Liver (tissue), 8 donors: ENCODE measurements at regions not wholly inside any gene's neighbourhood (a gene's known extent, or its start where the extent isn't known, plus 50 kb on each side); places are given as distances from the start of the nearest gene placed in this dataset.

Source experiments
- DNase-seq: peaks from one replicate; pipeline ENCODE4 v3.0.0-alpha.2; 2017; ENCODE audit warnings: low spot score
- H3K27ac ChIP-seq, 2 donors: one replicate each; pipeline ENCODE4 v1.7.0; 2013; ENCODE audit warnings: inconsistent platforms in 2 of 2, low read length in 2 of 2, control low read depth in 1 of 2, low read depth in 1 of 2, mild to moderate bottlenecking in 1 of 2
- H3K27me3 ChIP-seq, 4 donors: one replicate each; pipeline versions ENCODE4 v1.6.1 to v1.7.0; 2013; ENCODE audit warnings: low read length in 3 of 4, inconsistent platforms in 1 of 4, mild to moderate bottlenecking in 1 of 4, moderate library complexity in 1 of 4; ENCODE audit not compliant: control insufficient read depth in 4 of 4, insufficient read depth in 4 of 4
- H3K36me3 ChIP-seq, 4 donors: one replicate each; pipeline versions ENCODE4 v1.6.1 to v1.7.0; 2013; ENCODE audit warnings: low read length in 3 of 4, mild to moderate bottlenecking in 3 of 4, low read depth in 1 of 4, moderate library complexity in 1 of 4; ENCODE audit not compliant: control insufficient read depth in 4 of 4, insufficient read depth in 3 of 4
- H3K4me1 ChIP-seq, 4 donors: one replicate each; pipeline versions ENCODE4 v1.6.1 to v1.7.0; 2013; ENCODE audit warnings: low read length in 3 of 4, mild to moderate bottlenecking in 3 of 4, moderate library complexity in 1 of 4; ENCODE audit not compliant: control insufficient read depth in 4 of 4, insufficient read depth in 4 of 4
- H3K4me3 ChIP-seq, 3 donors: one replicate each; pipeline versions ENCODE4 v1.6.1 to v1.7.0; 2013; ENCODE audit warnings: low read length in 3 of 3, control low read depth in 1 of 3, low read depth in 1 of 3, mild to moderate bottlenecking in 1 of 3
- H3K9ac ChIP-seq, 2 donors: one replicate each; pipeline ENCODE4 v1.7.0; 2013; ENCODE audit warnings: low read length in 2 of 2, mild to moderate bottlenecking in 2 of 2, moderate library complexity in 2 of 2, control low read depth in 1 of 2, low read depth in 1 of 2
- H3K9me3 ChIP-seq, 4 donors: one replicate each; pipeline versions ENCODE4 v1.6.1 to v1.7.0; 2013; ENCODE audit warnings: low read length in 3 of 4; ENCODE audit not compliant: control insufficient read depth in 4 of 4
- EGR1 ChIP-seq, 2 donors: IDR thresholded peaks; 2 replicates each; pipeline ENCODE4 v1.6.1; 2016 to 2018; ENCODE audit warnings: antibody characterized with exemption in 2 of 2, low read depth in 2 of 2
- FOXA1 ChIP-seq: IDR thresholded peaks from 2 replicates; pipeline ENCODE4 v1.6.1; 2016; ENCODE audit warnings: antibody characterized with exemption
- FOXA2 ChIP-seq: IDR thresholded peaks from 2 replicates; pipeline ENCODE4 v1.6.1; 2016; ENCODE audit warnings: antibody characterized with exemption
- GABPA ChIP-seq, 2 donors: IDR thresholded peaks in 1 of 2; conservative IDR thresholded peaks in 1 of 2; 2 replicates each; pipeline ENCODE4 v1.6.1; 2016; ENCODE audit warnings: antibody characterized with exemption in 2 of 2, mild to moderate bottlenecking in 1 of 2, moderate library complexity in 1 of 2
- HNF4A ChIP-seq, 2 donors: conservative IDR thresholded peaks; 2 replicates each; pipeline ENCODE4 v1.6.1; 2016; ENCODE audit warnings: antibody characterized with exemption in 2 of 2, mild to moderate bottlenecking in 2 of 2
- HNF4G ChIP-seq: IDR thresholded peaks from 2 replicates; pipeline ENCODE4 v1.6.1; 2016; ENCODE audit warnings: antibody characterized with exemption
- JUND ChIP-seq, 2 donors: IDR thresholded peaks; 2 replicates each; pipeline ENCODE4 v1.6.1; 2016; ENCODE audit warnings: antibody characterized with exemption in 2 of 2
- NR2F2 ChIP-seq: IDR thresholded peaks from 2 replicates; pipeline ENCODE4 v1.6.1; 2016; ENCODE audit warnings: antibody characterized with exemption
- RAD21 ChIP-seq, 2 donors: IDR thresholded peaks; 2 replicates each; pipeline ENCODE4 v1.6.1; 2016; ENCODE audit warnings: antibody characterized with exemption in 2 of 2, mild to moderate bottlenecking in 2 of 2
- REST ChIP-seq: IDR thresholded peaks from 2 replicates; pipeline ENCODE4 v1.6.1; 2016; ENCODE audit warnings: antibody characterized with exemption, mild to moderate bottlenecking
- RXRA ChIP-seq, 2 donors: IDR thresholded peaks; 2 replicates each; pipeline ENCODE4 v1.6.1; 2017 to 2018; ENCODE audit warnings: antibody characterized with exemption in 2 of 2, mild to moderate bottlenecking in 1 of 2
- SP1 ChIP-seq: IDR thresholded peaks from 2 replicates; pipeline ENCODE4 v1.6.1; 2018; ENCODE audit warnings: antibody characterized with exemption, mild to moderate bottlenecking
- TAF1 ChIP-seq: conservative IDR thresholded peaks from 2 replicates; pipeline ENCODE4 v1.6.1; 2016; ENCODE audit warnings: antibody characterized with exemption, mild to moderate bottlenecking
- YY1 ChIP-seq: IDR thresholded peaks from 2 replicates; pipeline ENCODE4 v1.6.1; 2016; ENCODE audit warnings: antibody characterized with exemption, mild to moderate bottlenecking
- ZBTB33 ChIP-seq: IDR thresholded peaks from 2 replicates; pipeline ENCODE4 v1.6.1; 2016; ENCODE audit warnings: antibody characterized with exemption
- WGBS: extraction: QIAGEN DNeasy Blood & Tissue Kit; methylation state at CpG from one replicate; pipeline ENCODE4 v1.1.7; 2013; 5-methylcytosine and 5-hydroxymethylcytosine counted together
- TF ChIP-seq, protein P1 (sequence below): fragments of 150-350 bp; IDR thresholded peaks from 2 replicates; pipeline ENCODE4 v1.5.1; 2017; ENCODE audit warnings: improper control_type of control experiment, low read depth, low read length; ENCODE audit not compliant: missing input control
- TF ChIP-seq, protein P2 (sequence below): IDR thresholded peaks from 2 replicates; pipeline ENCODE4 v1.6.1; 2016; ENCODE audit warnings: antibody characterized with exemption
- TF ChIP-seq, protein P3 (sequence below): IDR thresholded peaks from 2 replicates; pipeline ENCODE4 v1.6.1; 2016; ENCODE audit warnings: antibody characterized with exemption
- donor health status: healthy.
- donor health status: healthy.
- donor health status: healthy.
- donor health status: healthy.
- donor health status: healthy.

DNA sequence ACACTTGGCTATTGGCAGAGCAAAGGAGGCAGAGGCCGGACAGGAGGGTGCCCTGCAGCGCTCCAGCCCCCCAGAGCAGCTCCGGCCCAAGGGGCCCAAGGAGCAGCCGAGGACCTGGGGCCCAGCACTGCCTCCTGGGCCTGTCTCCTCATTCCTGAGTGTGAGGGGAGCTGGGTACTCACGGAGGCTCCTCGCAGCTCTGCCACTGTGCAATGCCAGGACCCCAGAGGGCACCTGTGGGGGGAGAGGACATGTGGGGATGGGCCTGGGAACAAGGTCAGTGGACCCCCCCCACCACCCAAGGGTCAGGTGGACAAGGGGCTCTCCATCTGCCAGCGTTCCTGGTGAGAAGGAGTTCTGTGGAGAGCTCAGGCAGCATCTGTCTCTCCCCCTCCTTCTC is 192.6 kb upstream of the PPP1R26 start:
- H3K9ac ChIP-seq: no peak overlapping the region
- no peak for DNase-seq
- no peaks in the 10 kb centered on the region for H3K27me3 ChIP-seq
- no peak overlapping the region for H3K4me3 ChIP-seq
- no peaks in the 10 kb centered on the region for H3K36me3 ChIP-seq
- 85% methylated on average over 7 of the region's 7 CpGs for WGBS
- H3K27ac ChIP-seq: no peak overlapping the region
- no peaks in the 10 kb centered on the region for H3K9me3 ChIP-seq
- TF ChIP-seq, protein P1, sequence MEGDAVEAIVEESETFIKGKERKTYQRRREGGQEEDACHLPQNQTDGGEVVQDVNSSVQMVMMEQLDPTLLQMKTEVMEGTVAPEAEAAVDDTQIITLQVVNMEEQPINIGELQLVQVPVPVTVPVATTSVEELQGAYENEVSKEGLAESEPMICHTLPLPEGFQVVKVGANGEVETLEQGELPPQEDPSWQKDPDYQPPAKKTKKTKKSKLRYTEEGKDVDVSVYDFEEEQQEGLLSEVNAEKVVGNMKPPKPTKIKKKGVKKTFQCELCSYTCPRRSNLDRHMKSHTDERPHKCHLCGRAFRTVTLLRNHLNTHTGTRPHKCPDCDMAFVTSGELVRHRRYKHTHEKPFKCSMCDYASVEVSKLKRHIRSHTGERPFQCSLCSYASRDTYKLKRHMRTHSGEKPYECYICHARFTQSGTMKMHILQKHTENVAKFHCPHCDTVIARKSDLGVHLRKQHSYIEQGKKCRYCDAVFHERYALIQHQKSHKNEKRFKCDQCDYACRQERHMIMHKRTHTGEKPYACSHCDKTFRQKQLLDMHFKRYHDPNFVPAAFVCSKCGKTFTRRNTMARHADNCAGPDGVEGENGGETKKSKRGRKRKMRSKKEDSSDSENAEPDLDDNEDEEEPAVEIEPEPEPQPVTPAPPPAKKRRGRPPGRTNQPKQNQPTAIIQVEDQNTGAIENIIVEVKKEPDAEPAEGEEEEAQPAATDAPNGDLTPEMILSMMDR: no peak
- TF ChIP-seq, protein P2, sequence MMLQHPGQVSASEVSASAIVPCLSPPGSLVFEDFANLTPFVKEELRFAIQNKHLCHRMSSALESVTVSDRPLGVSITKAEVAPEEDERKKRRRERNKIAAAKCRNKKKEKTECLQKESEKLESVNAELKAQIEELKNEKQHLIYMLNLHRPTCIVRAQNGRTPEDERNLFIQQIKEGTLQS: no peak
- TF ChIP-seq, protein P3, sequence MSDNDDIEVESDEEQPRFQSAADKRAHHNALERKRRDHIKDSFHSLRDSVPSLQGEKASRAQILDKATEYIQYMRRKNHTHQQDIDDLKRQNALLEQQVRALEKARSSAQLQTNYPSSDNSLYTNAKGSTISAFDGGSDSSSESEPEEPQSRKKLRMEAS: no peak
- no peak for TF ChIP-seq HNF4A (conservative IDR thresholded peaks at IDR 0.05)
- TF ChIP-seq JUND (IDR thresholded peaks at IDR 0.05): no peak
- no peak for TF ChIP-seq TAF1
- TF ChIP-seq FOXA1: no peak
- no peak for TF ChIP-seq RXRA (IDR thresholded peaks at IDR 0.05)
- no peak for TF ChIP-seq SP1
- no peak for TF ChIP-seq GABPA (IDR thresholded peaks at IDR 0.05 in 1 of 2, conservative IDR thresholded peaks at IDR 0.05 in 1 of 2)
- no peak for TF ChIP-seq YY1
- no peak for TF ChIP-seq HNF4G
- TF ChIP-seq ZBTB33: no peak
- TF ChIP-seq EGR1 (IDR thresholded peaks at IDR 0.05; ENCODE audit: low read depth in 2 of 2): no peak
- no peak for TF ChIP-seq RAD21 (IDR thresholded peaks at IDR 0.05)
- no peak for TF ChIP-seq FOXA2
- no peak for TF ChIP-seq REST
- TF ChIP-seq NR2F2: no peak
- peaks cover 0 to 4% (median 2%) of the 10 kb centered on the region in 4 donors for H3K4me1 ChIP-seq

- Histone ChIP-seq H3K4me3 (no peak overlapping the region), H3K4me1 (no peaks in the 10 kb centered on the region), H3K9ac (no peak overlapping the region), H3K27ac (no peak overlapping the region), H3K36me3 (no peaks in the 10 kb centered on the region), H3K27me3 (no peaks in the 10 kb centered on the region), H3K9me3 (no peaks in the 10 kb centered on the region)
- 81% methylated on average over 16 of the region's 16 CpGs for WGBS
- no peak for DNase-seq
- TF ChIP-seq ZBTB33: no peak
- TF ChIP-seq, protein P2: no peak
- no peak for TF ChIP-seq FOXA2
- TF ChIP-seq RXRA (IDR thresholded peaks at IDR 0.05): no peak
- TF ChIP-seq YY1: no peak
- TF ChIP-seq, protein P1: no peak
- TF ChIP-seq HNF4A (conservative IDR thresholded peaks at IDR 0.05): no peak
- TF ChIP-seq SP1: no peak
- no peak for TF ChIP-seq EGR1 (IDR thresholded peaks at IDR 0.05; ENCODE audit: low read depth in 2 of 2)
- no peak for TF ChIP-seq NR2F2
- no peak for TF ChIP-seq GABPA (IDR thresholded peaks at IDR 0.05 in 1 of 2, conservative IDR thresholded peaks at IDR 0.05 in 1 of 2)
- TF ChIP-seq, protein P3: no peak
Measured at GRCh38 chr9:135287627-135288026, 192.0 kb upstream of the PPP1R26 start.
